BLaER1 treated with 17β-estradiol and CSF1 and Interleukin-3, amounts not matched to agents 10 nM and 100 nM (cell line): ENCODE measurements at regions not wholly inside any gene's neighbourhood (a gene's known extent, or its start where the extent isn't known, plus 50 kb on each side); places are given as distances from the start of the nearest gene placed in this dataset.
A peak's percentile ranks its signal among the peaks of the same experiment; 100 is the strongest.

Source experiments
- H3K27ac ChIP-seq, 11 experiments: shearing (Covaris generic); formaldehyde crosslinking; 2 replicates each; pipeline ENCODE4 v1.8.1; 2022
- H3K27me3 ChIP-seq, 11 experiments: shearing (Covaris generic); formaldehyde crosslinking; 2 replicates each; pipeline ENCODE4 v1.8.1; 2022
- H3K36me3 ChIP-seq, 11 experiments: shearing (Covaris generic); formaldehyde crosslinking; 2 replicates each; pipeline ENCODE4 v1.8.1; 2022
- H3K4me1 ChIP-seq, 10 experiments: shearing (Covaris generic); formaldehyde crosslinking; 2 replicates each; pipeline ENCODE4 v1.8.1; 2022
- H3K4me2 ChIP-seq, 11 experiments: shearing (Covaris generic); formaldehyde crosslinking; 2 replicates each; pipeline ENCODE4 v1.8.1; 2022
- H3K4me3 ChIP-seq, 10 experiments: shearing (Covaris generic); formaldehyde crosslinking; 2 replicates each; pipeline ENCODE4 v1.8.1; 2022
- H3K9ac ChIP-seq, 11 experiments: shearing (Covaris generic); formaldehyde crosslinking; 2 replicates each; pipeline ENCODE4 v1.8.1; 2022
- H3K9me3 ChIP-seq, 11 experiments: shearing (Covaris generic); formaldehyde crosslinking; replicated peaks in 1 of 11; 2 replicates each; pipeline ENCODE4 v1.8.1; 2022
- H4K20me1 ChIP-seq, 11 experiments: shearing (Covaris generic); formaldehyde crosslinking; 2 replicates each; pipeline ENCODE4 v1.8.1; 2022
- Cebpa-rat ChIP-seq, 11 experiments: shearing (Covaris generic); IDR thresholded peaks; 2 replicates each; pipeline ENCODE4 v1.8.1; 2022

DNA sequence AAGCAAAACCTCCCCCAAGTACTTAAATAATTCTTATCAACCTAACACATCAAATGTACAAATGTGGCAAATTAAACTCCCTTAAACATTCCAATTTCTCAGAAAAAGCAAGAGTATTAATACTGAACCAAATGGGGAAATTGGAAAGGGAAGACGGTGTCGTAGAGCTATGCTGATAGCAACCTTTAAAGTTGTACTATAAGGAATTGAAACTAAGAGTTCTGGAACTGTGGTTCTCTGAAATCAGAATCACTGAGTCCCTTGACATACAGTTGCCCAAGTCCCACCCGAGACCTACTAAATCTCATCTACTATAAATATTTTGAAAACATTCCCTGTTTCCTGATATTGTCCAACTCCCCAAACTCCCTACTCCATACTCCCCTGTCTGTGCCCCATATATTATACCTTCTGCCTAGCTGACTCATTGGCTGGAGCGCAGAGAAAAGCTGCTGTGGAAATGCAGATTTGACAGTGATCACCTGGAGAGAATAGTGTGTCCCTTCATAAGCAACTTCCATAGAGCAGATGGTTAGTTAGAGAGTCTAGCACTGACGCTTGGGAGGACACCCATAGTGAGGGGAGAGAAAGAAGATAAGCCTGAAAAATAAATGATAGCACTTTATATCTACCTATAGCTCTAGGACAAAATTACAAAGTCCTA, 51.4 kb upstream of the ITM2B start:
- H3K27ac ChIP-seq = peak overlapping the region in 1 of 11 experiments; percentile 17; a peak in 1 of 22 replicates
- H3K4me2 ChIP-seq = peak overlapping the region in 5 of 11 experiments; percentile 51 to 89 (median 62); a peak in 9 of 22 replicates
- no peaks in the 10 kb centered on the region for H3K36me3 ChIP-seq
- no peaks in the 10 kb centered on the region for H4K20me1 ChIP-seq
- H3K27me3 ChIP-seq = no peaks in the 10 kb centered on the region
- TF ChIP-seq Cebpa-rat (IDR thresholded peaks at IDR 0.05) = no peak
- peaks cover 0 to 22% (median 8%) of the 10 kb centered on the region in 10 experiments; a peak in 18 of 20 replicates for H3K4me1 ChIP-seq
- H3K9ac ChIP-seq = no peak overlapping the region
- H3K4me3 ChIP-seq = no peak overlapping the region
- H3K9me3 ChIP-seq = no peaks in the 10 kb centered on the region

DNA sequence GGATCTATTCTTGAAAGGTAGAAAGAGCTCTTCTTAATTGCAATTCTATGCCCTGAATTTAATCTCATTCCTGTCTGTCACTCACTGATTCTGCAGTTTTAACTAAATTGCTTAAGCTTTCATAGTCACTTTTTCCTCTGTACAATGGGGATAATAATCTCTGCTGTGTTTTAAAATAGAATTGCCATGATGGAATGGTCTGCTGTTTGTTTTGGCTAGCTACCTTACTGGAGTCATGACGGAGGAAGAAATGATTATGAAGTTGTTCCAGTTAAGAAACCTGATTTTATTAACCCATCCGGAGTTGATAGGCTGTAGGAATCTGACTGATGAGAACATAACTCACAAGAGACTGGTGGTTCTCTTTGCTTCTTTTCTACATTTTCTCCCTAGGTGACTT, 54.9 kb upstream of the ITM2B start:
- H3K9me3 ChIP-seq = peaks cover 0 to 7% (median 0%) of the 10 kb centered on the region in 11 experiments; a peak in 1 of 22 replicates
- no peaks in the 10 kb centered on the region for H3K36me3 ChIP-seq
- no peak overlapping the region for H3K27ac ChIP-seq
- H3K9ac ChIP-seq = no peak overlapping the region
- H3K4me3 ChIP-seq = no peak overlapping the region
- no peaks in the 10 kb centered on the region for H4K20me1 ChIP-seq
- no peak for TF ChIP-seq Cebpa-rat (IDR thresholded peaks at IDR 0.05)
- peaks cover 0 to 37% (median 2%) of the 10 kb centered on the region in 10 experiments; a peak in 9 of 20 replicates for H3K4me1 ChIP-seq
- no peaks in the 10 kb centered on the region for H3K27me3 ChIP-seq
- H3K4me2 ChIP-seq = no peak overlapping the region

DNA sequence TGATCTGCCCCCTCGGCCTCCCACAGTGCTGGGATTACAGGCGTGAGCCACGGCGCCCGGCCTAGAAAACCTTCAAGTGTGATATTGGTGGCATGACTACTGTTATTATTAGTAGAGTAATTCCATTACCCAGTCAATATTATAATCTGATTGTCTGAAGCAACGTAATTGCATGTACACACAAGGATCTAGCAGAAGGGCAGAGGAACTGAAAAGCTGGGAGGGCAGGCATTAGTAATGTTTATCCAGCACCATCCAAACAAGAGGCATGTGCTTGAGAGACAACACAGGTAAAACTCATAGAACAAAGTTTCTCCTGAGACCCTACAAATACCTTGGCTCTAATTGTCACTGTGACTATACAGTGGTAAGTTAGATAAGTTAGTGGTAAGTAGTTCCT, 56.2 kb upstream of the ITM2B start:
- no peak for TF ChIP-seq Cebpa-rat (IDR thresholded peaks at IDR 0.05)
- H3K4me3 ChIP-seq = no peak overlapping the region
- H3K27ac ChIP-seq = no peak overlapping the region
- H3K4me2 ChIP-seq = no peak overlapping the region
- H3K4me1 ChIP-seq = peaks cover 0 to 35% (median 2%) of the 10 kb centered on the region in 10 experiments; a peak in 9 of 20 replicates
- H3K9me3 ChIP-seq = peaks cover 0 to 7% (median 0%) of the 10 kb centered on the region in 11 experiments; a peak in 1 of 22 replicates
- H3K36me3 ChIP-seq = no peaks in the 10 kb centered on the region
- H3K9ac ChIP-seq = no peak overlapping the region
- no peaks in the 10 kb centered on the region for H4K20me1 ChIP-seq
- H3K27me3 ChIP-seq = no peaks in the 10 kb centered on the region

DNA sequence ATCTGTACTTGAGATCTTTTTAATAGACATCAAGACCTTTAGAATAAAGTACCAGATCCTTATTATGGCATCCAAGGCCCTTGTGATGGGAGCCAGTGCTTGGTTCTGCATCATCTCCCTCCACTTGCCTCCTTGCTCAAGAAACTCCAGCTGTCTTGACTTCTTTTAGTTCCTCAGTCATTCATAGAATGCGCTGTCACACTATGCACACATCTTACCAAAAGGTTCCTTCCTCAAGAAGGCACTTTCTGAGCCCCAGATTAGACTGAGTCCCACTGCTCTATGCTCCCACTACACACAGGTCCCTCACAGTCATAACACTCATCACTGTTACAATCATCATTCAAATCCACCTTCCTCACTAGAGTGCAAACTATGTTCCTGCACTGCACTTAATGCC, 57.8 kb upstream of the ITM2B start:
- peaks cover 0 to 28% (median 0%) of the 10 kb centered on the region in 10 experiments; a peak in 4 of 20 replicates for H3K4me1 ChIP-seq
- no peaks in the 10 kb centered on the region for H4K20me1 ChIP-seq
- peak overlapping the region in 2 of 11 experiments; percentile 16 to 73; a peak in 4 of 22 replicates for H3K4me2 ChIP-seq
- no peak overlapping the region for H3K9ac ChIP-seq
- no peaks in the 10 kb centered on the region for H3K36me3 ChIP-seq
- TF ChIP-seq Cebpa-rat (IDR thresholded peaks at IDR 0.05) = no peak
- no peak overlapping the region for H3K27ac ChIP-seq
- H3K9me3 ChIP-seq = peaks cover 0 to 7% (median 0%) of the 10 kb centered on the region in 11 experiments; a peak in 1 of 22 replicates
- no peaks in the 10 kb centered on the region for H3K27me3 ChIP-seq
- no peak overlapping the region for H3K4me3 ChIP-seq

DNA sequence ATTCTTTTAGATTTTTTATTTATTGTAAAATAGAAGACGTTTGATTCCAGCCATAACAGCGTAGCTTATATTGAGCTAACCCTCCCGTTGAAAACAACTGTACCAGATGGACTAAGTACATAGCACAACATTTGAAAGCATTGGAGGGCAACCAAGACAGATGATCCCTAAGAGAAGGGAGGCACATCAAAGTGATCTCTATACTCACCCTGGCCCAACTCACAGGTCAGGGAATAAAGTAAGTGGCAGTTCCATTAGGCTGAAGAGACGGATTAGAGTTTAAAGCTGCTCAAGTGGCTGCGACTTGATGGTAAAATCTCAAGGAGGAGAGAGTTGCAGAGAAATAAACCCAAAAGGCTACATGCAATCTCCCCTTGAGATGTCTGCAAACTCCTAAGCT, 65.1 kb upstream of the ITM2B start:
- Histone ChIP-seq H3K4me2 (no peak overlapping the region), H3K4me3 (no peak overlapping the region), H3K27ac (no peak overlapping the region), H3K9me3 (no peaks in the 10 kb centered on the region), H3K27me3 (no peaks in the 10 kb centered on the region), H3K36me3 (no peaks in the 10 kb centered on the region), H3K9ac (no peak overlapping the region), H4K20me1 (no peaks in the 10 kb centered on the region), H3K4me1 (peaks cover 0 to 37% (median 0%) of the 10 kb centered on the region in 10 experiments; a peak in 6 of 20 replicates)
- TF ChIP-seq Cebpa-rat (IDR thresholded peaks at IDR 0.05) = no peak

DNA sequence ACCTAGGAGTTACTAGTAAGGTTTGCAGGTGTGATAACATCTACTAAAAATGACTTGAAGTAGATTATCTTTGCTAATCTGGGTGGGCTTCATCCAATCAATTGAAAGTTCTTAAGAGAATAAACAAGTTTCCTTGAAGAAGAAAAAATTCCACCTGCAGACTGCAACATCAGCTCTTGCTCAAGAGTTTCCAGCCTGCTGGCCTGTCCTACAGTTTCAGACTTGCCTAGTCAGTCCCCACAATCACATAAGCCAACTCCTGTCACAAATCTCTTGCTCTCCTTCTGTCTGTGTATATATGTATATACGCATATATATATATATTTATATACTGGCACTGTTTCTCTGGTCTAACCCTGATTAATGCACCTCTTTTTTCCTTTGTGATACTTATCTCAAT, 67.3 kb upstream of the ITM2B start:
- Histone ChIP-seq H3K36me3 (no peaks in the 10 kb centered on the region), H3K27ac (no peak overlapping the region), H3K4me2 (peak overlapping the region in 1 of 11 experiments; percentile 9; a peak in 1 of 22 replicates)

DNA sequence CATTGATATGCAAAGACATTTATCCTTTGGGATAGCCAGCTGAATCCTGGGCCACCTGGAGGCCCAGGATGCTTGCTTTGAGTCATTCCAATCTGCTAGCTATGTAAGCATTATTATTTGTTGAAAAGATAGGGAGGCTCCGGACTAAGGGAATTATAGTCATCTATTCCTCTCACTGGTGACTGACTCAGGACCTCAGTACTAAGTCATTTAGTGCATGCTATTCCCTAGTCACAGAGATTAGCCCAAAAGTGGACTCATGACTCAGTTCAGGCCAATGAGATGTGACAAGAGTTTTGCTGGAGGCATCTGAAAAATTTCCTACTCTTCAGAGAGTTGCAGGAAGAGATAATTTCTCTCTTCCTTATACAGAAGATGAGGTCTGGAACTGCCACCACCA, 67.9 kb upstream of the ITM2B start:
- Histone ChIP-seq H3K9me3 (no peaks in the 10 kb centered on the region), H3K9ac (no peak overlapping the region), H3K36me3 (no peaks in the 10 kb centered on the region), H3K4me1 (peaks cover 0 to 56% (median 0%) of the 10 kb centered on the region in 10 experiments; a peak in 8 of 20 replicates), H3K27ac (no peak overlapping the region), H3K4me2 (peak overlapping the region in 1 of 11 experiments; percentile 9; a peak in 1 of 22 replicates), H4K20me1 (no peaks in the 10 kb centered on the region), H3K4me3 (no peak overlapping the region), H3K27me3 (no peaks in the 10 kb centered on the region)
- no peak for TF ChIP-seq Cebpa-rat (IDR thresholded peaks at IDR 0.05)

More for the DNA sequence above, 67.3 kb upstream of the ITM2B start:
- Histone ChIP-seq H4K20me1 (no peaks in the 10 kb centered on the region), H3K9ac (no peak overlapping the region), H3K9me3 (no peaks in the 10 kb centered on the region), H3K27me3 (no peaks in the 10 kb centered on the region), H3K4me3 (no peak overlapping the region), H3K4me1 (peaks cover 0 to 49% (median 0%) of the 10 kb centered on the region in 10 experiments; a peak in 8 of 20 replicates)
- TF ChIP-seq Cebpa-rat (IDR thresholded peaks at IDR 0.05) = no peak

DNA sequence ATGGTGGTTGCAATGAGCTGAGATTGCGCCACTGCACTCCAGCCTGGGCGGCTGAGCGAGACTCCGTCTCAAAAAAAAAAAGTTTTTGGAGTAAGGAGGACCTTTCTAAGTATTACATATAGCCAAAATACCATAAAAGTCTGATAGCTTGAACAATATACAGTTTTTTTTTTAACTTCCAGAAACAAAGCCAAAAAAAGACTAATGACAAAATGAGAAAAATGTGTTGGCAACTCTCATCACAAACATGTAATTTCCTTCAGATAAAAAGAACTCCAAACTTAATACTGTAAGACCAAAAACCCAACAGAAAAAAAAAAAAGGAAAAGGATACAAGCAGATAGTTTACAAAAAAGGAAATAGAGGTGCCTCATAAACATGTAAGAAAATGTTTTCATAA, 68.2 kb upstream of the MED4 start:
- no peak overlapping the region for H3K4me3 ChIP-seq
- peak overlapping the region in 3 of 11 experiments; percentile 45 to 93 (median 92); a peak in 5 of 22 replicates for H3K4me2 ChIP-seq
- no peaks in the 10 kb centered on the region for H3K27me3 ChIP-seq
- TF ChIP-seq Cebpa-rat (IDR thresholded peaks at IDR 0.05) = no peak
- H4K20me1 ChIP-seq = no peaks in the 10 kb centered on the region
- H3K27ac ChIP-seq = peak overlapping the region in 3 of 11 experiments; percentile 74 to 98 (median 96); a peak in 5 of 22 replicates
- H3K9ac ChIP-seq = peak overlapping the region in 2 of 11 experiments; percentile 72 to 88; a peak in 3 of 22 replicates
- H3K36me3 ChIP-seq = no peaks in the 10 kb centered on the region
- peaks cover 0 to 67% (median 9%) of the 10 kb centered on the region in 10 experiments; a peak in 12 of 20 replicates for H3K4me1 ChIP-seq
- no peaks in the 10 kb centered on the region for H3K9me3 ChIP-seq

DNA sequence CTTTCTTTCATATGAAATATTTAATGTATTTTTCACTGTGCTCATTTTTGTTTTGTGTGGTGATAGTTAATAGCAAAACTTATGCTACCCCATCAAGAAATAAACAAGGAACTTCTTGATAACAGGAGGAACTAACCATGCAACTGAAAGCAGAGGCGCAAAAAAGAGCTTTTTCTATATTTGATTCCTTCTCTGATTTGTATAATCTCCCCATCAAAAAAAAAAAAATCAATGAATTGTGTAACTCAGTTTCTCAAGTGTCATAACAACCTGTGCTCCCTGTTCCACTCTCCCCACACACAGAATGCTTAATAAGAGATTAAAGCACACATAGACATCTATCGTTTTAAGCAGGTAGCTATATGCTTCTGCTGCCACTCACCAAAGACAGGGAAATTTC, 67.3 kb upstream of the MED4 start:
- Histone ChIP-seq H3K36me3 (no peaks in the 10 kb centered on the region), H3K4me1 (peaks cover 0 to 75% (median 9%) of the 10 kb centered on the region in 10 experiments; a peak in 12 of 20 replicates), H3K4me3 (peak overlapping the region in 1 of 10 experiments; percentile 8; a peak in 1 of 20 replicates), H3K9ac (peak overlapping the region in 3 of 11 experiments; percentile 59 to 88 (median 72); a peak in 6 of 22 replicates), H3K4me2 (peak overlapping the region in 4 of 11 experiments; percentile 24 to 93 (median 68); a peak in 5 of 22 replicates), H3K9me3 (no peaks in the 10 kb centered on the region), H4K20me1 (no peaks in the 10 kb centered on the region), H3K27me3 (no peaks in the 10 kb centered on the region), H3K27ac (peak overlapping the region in 4 of 11 experiments; percentile 60 to 98 (median 85); a peak in 7 of 22 replicates)
- no peak for TF ChIP-seq Cebpa-rat (IDR thresholded peaks at IDR 0.05)
